ENCODE measurements at regions not wholly inside any gene's neighbourhood (a gene's known extent, or its start where the extent isn't known, plus 50 kb on each side); places are given as distances from the start of the nearest gene placed in this dataset.

GRCh38 chr11:122463530-122463929 lies 192.0 kb upstream of the UBASH3B start:
- Histone ChIP-seq H3K18ac (ENCODE audit: low read length) (no peak overlapping the region), H3K27ac (ENCODE audit: low read depth, low read length) (no peak overlapping the region), H2AK5ac (ENCODE audit: low read length) (no peak overlapping the region), H3K27me3 (ENCODE audit: insufficient read depth, low read length, poor library complexity) (no peaks in the 10 kb centered on the region), H3K79me2 (ENCODE audit: control insufficient read depth, insufficient read depth, low read length) (no peaks in the 10 kb centered on the region), H3K4me3 (ENCODE audit: low read length) (no peak overlapping the region), H4K8ac (ENCODE audit: low read depth, low read length) (no peak overlapping the region), H2BK15ac (replicated peaks; ENCODE audit: low read depth) (no peak overlapping the region), H2BK5ac (ENCODE audit: low read length) (no peak overlapping the region), H3K79me1 (ENCODE audit: low read length) (no peaks in the 10 kb centered on the region), H2BK120ac (ENCODE audit: low read depth, low read length) (no peak overlapping the region), H3K36me3 (ENCODE audit: control insufficient read depth, insufficient read depth, low read length) (no peaks in the 10 kb centered on the region), H3K4ac (ENCODE audit: low read depth, low read length) (no peak overlapping the region), H3K9ac (ENCODE audit: low read length) (no peak overlapping the region), H3K4me2 (ENCODE audit: low read length) (no peak overlapping the region), H3K56ac (ENCODE audit: low read length) (no peak overlapping the region), H3K4me1 (ENCODE audit: control insufficient read depth, low read depth, low read length) (no peaks in the 10 kb centered on the region), H4K5ac (ENCODE audit: low read length) (no peak overlapping the region), H3K23ac (ENCODE audit: low read length) (no peak overlapping the region)
- DNase-seq = no peak

DNA sequence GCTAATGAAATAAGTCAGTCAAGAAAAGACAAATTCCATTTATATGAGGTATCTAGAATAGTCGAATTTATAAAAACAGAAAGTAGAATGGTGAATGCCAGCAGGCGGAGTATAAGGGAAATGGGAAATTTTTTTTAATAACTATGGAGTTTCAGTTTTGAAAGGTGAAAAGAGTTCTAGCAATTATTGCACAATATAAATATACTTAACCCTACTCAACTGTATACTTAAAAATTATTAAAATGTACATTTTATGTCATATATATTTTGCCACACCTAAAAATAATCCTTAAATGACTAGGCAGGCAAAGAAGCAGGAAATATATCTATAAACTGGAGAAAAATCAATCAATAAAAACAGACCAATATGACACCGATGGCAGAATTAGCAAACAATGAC lies 196.5 kb upstream of the UBASH3B start:
- Histone ChIP-seq H3K27ac (ENCODE audit: low read depth, low read length) (no peak overlapping the region), H3K36me3 (ENCODE audit: control insufficient read depth, insufficient read depth, low read length) (no peaks in the 10 kb centered on the region), H3K4me3 (ENCODE audit: low read length) (no peak overlapping the region), H3K56ac (ENCODE audit: low read length) (no peak overlapping the region), H2BK15ac (replicated peaks; ENCODE audit: low read depth) (no peak overlapping the region), H3K23ac (ENCODE audit: low read length) (no peak overlapping the region), H3K9ac (ENCODE audit: low read length) (no peak overlapping the region), H3K79me2 (ENCODE audit: control insufficient read depth, insufficient read depth, low read length) (no peaks in the 10 kb centered on the region), H3K4ac (ENCODE audit: low read depth, low read length) (no peak overlapping the region), H4K5ac (ENCODE audit: low read length) (no peak overlapping the region), H3K79me1 (ENCODE audit: low read length) (no peaks in the 10 kb centered on the region), H2BK5ac (ENCODE audit: low read length) (no peak overlapping the region), H4K8ac (ENCODE audit: low read depth, low read length) (no peak overlapping the region), H3K4me2 (ENCODE audit: low read length) (no peak overlapping the region), H2BK120ac (ENCODE audit: low read depth, low read length) (no peak overlapping the region), H3K18ac (ENCODE audit: low read length) (no peak overlapping the region), H2AK5ac (ENCODE audit: low read length) (no peak overlapping the region), H3K4me1 (ENCODE audit: control insufficient read depth, low read depth, low read length) (no peaks in the 10 kb centered on the region), H3K27me3 (ENCODE audit: insufficient read depth, low read length, poor library complexity) (no peaks in the 10 kb centered on the region)
- DNase-seq = no peak
- no CpG with 5 or more reads among the region's 3 CpGs for WGBS (ENCODE audit: extremely low coverage, insufficient coverage, low lambda C conversion rate)

DNA sequence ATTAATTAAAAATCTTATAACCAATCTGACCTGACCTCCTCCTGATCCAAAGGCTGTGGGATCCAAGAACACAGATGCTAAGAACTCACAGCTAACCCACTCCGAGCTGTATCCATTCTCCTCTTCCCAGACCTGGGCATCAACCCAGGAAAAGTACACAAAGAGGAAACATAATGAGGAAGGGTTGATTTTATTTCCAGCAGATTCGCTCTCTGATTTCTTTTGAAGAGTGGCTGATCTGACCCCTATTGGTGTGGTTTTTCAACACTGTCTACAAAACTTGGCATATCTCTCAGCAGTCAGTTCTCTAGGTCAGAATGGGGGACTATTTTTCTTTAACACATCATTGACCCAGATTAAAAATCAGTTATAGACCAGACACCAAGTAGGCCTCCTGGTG lies 201.9 kb upstream of the UBASH3B start:
- Histone ChIP-seq H3K56ac (ENCODE audit: low read length) (no peak overlapping the region), H3K4me1 (ENCODE audit: control insufficient read depth, low read depth, low read length) (no peaks in the 10 kb centered on the region), H2BK5ac (ENCODE audit: low read length) (no peak overlapping the region), H2BK15ac (replicated peaks; ENCODE audit: low read depth) (no peak overlapping the region), H4K5ac (ENCODE audit: low read length) (no peak overlapping the region), H3K23ac (ENCODE audit: low read length) (no peak overlapping the region), H3K4me2 (ENCODE audit: low read length) (no peak overlapping the region), H4K8ac (ENCODE audit: low read depth, low read length) (no peak overlapping the region), H3K4ac (ENCODE audit: low read depth, low read length) (no peak overlapping the region), H3K27ac (ENCODE audit: low read depth, low read length) (no peak overlapping the region), H3K36me3 (ENCODE audit: control insufficient read depth, insufficient read depth, low read length) (no peaks in the 10 kb centered on the region), H3K27me3 (ENCODE audit: insufficient read depth, low read length, poor library complexity) (no peaks in the 10 kb centered on the region), H3K4me3 (ENCODE audit: low read length) (no peak overlapping the region), H2AK5ac (ENCODE audit: low read length) (no peak overlapping the region), H3K9ac (ENCODE audit: low read length) (no peak overlapping the region), H2BK120ac (ENCODE audit: low read depth, low read length) (no peak overlapping the region), H3K79me1 (ENCODE audit: low read length) (no peaks in the 10 kb centered on the region), H3K79me2 (ENCODE audit: control insufficient read depth, insufficient read depth, low read length) (no peaks in the 10 kb centered on the region), H3K18ac (ENCODE audit: low read length) (no peak overlapping the region)
- no peak for DNase-seq
- no CpG with 5 or more reads among the region's 2 CpGs for WGBS (ENCODE audit: extremely low coverage, insufficient coverage, low lambda C conversion rate)

DNA sequence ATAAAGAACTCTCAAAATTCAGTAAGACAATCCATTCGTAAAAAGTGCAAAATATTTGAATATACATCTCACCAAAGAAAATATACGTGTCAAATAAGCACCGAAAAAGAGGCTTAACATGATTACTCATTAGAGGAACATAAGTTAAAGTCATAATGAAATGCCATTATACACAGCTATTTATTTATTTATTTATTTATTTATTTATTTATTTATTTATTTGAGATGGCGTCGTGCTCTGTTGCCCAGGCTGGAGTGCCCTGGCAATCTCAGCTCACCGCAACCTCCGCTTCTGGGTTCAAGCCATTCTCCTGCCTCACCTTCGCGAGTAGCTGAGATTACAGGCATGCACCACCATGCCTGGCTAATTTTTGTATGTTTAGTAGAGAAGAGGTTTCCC lies 203.6 kb upstream of the UBASH3B start:
- Histone ChIP-seq H3K18ac (ENCODE audit: low read length) (no peak overlapping the region), H3K9ac (ENCODE audit: low read length) (no peak overlapping the region), H3K79me2 (ENCODE audit: control insufficient read depth, insufficient read depth, low read length) (no peaks in the 10 kb centered on the region), H4K8ac (ENCODE audit: low read depth, low read length) (no peak overlapping the region), H3K4me1 (ENCODE audit: control insufficient read depth, low read depth, low read length) (no peaks in the 10 kb centered on the region), H4K5ac (ENCODE audit: low read length) (no peak overlapping the region), H3K23ac (ENCODE audit: low read length) (no peak overlapping the region), H2BK120ac (ENCODE audit: low read depth, low read length) (no peak overlapping the region), H3K27me3 (ENCODE audit: insufficient read depth, low read length, poor library complexity) (no peaks in the 10 kb centered on the region), H2BK5ac (ENCODE audit: low read length) (no peak overlapping the region), H3K36me3 (ENCODE audit: control insufficient read depth, insufficient read depth, low read length) (no peaks in the 10 kb centered on the region), H3K27ac (ENCODE audit: low read depth, low read length) (no peak overlapping the region), H2BK15ac (replicated peaks; ENCODE audit: low read depth) (no peak overlapping the region), H3K4me2 (ENCODE audit: low read length) (no peak overlapping the region), H3K79me1 (ENCODE audit: low read length) (no peaks in the 10 kb centered on the region), H3K4ac (ENCODE audit: low read depth, low read length) (no peak overlapping the region), H2AK5ac (ENCODE audit: low read length) (no peak overlapping the region), H3K56ac (ENCODE audit: low read length) (no peak overlapping the region), H3K4me3 (ENCODE audit: low read length) (no peak overlapping the region)
- WGBS (ENCODE audit: extremely low coverage, insufficient coverage, low lambda C conversion rate) = no CpG with 5 or more reads among the region's 9 CpGs
- DNase-seq = no peak

DNA sequence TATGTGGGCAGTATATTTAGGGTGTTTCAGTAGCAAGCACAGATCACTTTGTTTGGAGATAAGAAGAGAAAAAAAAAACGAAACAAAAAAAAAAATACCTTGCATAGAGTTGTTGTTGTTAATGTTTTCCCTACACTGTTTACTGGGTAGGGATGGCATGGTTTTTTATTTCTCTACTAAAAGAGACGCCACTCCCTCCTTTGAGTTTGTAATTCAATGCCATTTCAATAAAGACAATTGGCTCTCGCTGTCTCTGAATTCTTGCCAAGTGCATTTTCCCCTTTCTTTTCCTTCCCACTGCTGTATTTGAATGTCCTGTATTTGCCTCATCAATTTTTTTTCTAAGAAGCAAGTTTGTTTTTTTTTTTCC lies 213.9 kb upstream of the UBASH3B start:
- H3K18ac ChIP-seq (ENCODE audit: low read length) = no peak overlapping the region
- no peaks in the 10 kb centered on the region for H3K36me3 ChIP-seq (ENCODE audit: control insufficient read depth, insufficient read depth, low read length)
- H2BK5ac ChIP-seq (ENCODE audit: low read length) = no peak overlapping the region
- no peak overlapping the region for H2BK15ac ChIP-seq (replicated peaks; ENCODE audit: low read depth)
- no peaks in the 10 kb centered on the region for H3K79me1 ChIP-seq (ENCODE audit: low read length)
- H3K4me2 ChIP-seq (ENCODE audit: low read length) = no peak overlapping the region
- no CpG with 5 or more reads among the region's 3 CpGs for WGBS (ENCODE audit: extremely low coverage, insufficient coverage, low lambda C conversion rate)
- no peak overlapping the region for H2BK120ac ChIP-seq (ENCODE audit: low read depth, low read length)
- no peaks in the 10 kb centered on the region for H3K27me3 ChIP-seq (ENCODE audit: insufficient read depth, low read length, poor library complexity)
- no peak overlapping the region for H3K4me3 ChIP-seq (ENCODE audit: low read length)
- H3K9ac ChIP-seq (ENCODE audit: low read length) = no peak overlapping the region
- no peak overlapping the region for H3K56ac ChIP-seq (ENCODE audit: low read length)
- no peak overlapping the region for H3K4ac ChIP-seq (ENCODE audit: low read depth, low read length)
- DNase-seq = no peak
- H4K5ac ChIP-seq (ENCODE audit: low read length) = no peak overlapping the region
- peaks cover 5% of the 10 kb centered on the region for H3K4me1 ChIP-seq (ENCODE audit: control insufficient read depth, low read depth, low read length)
- no peak overlapping the region for H3K27ac ChIP-seq (ENCODE audit: low read depth, low read length)
- no peak overlapping the region for H2AK5ac ChIP-seq (ENCODE audit: low read length)
- H4K8ac ChIP-seq (ENCODE audit: low read depth, low read length) = no peak overlapping the region
- H3K23ac ChIP-seq (ENCODE audit: low read length) = no peak overlapping the region
- H3K79me2 ChIP-seq (ENCODE audit: control insufficient read depth, insufficient read depth, low read length) = no peaks in the 10 kb centered on the region

GRCh38 chr11:122440811-122441665 lies 214.5 kb upstream of the UBASH3B start:
- Histone ChIP-seq H2AK5ac (ENCODE audit: low read length) (no peak overlapping the region), H3K27me3 (ENCODE audit: insufficient read depth, low read length, poor library complexity) (no peaks in the 10 kb centered on the region), H3K56ac (ENCODE audit: low read length) (peak overlapping the region; percentile 15), H3K27ac (ENCODE audit: low read depth, low read length) (no peak overlapping the region), H3K36me3 (ENCODE audit: control insufficient read depth, insufficient read depth, low read length) (no peaks in the 10 kb centered on the region), H3K79me1 (ENCODE audit: low read length) (no peaks in the 10 kb centered on the region), H3K79me2 (ENCODE audit: control insufficient read depth, insufficient read depth, low read length) (no peaks in the 10 kb centered on the region), H3K4ac (ENCODE audit: low read depth, low read length) (no peak overlapping the region), H4K5ac (ENCODE audit: low read length) (no peak overlapping the region), H3K4me1 (ENCODE audit: control insufficient read depth, low read depth, low read length) (peaks cover 5% of the 10 kb centered on the region), H4K8ac (ENCODE audit: low read depth, low read length) (no peak overlapping the region), H3K4me2 (ENCODE audit: low read length) (peak overlapping the region; percentile 37), H2BK5ac (ENCODE audit: low read length) (no peak overlapping the region), H3K9ac (ENCODE audit: low read length) (no peak overlapping the region), H2BK15ac (replicated peaks; ENCODE audit: low read depth) (no peak overlapping the region), H3K4me3 (ENCODE audit: low read length) (no peak overlapping the region), H3K23ac (ENCODE audit: low read length) (no peak overlapping the region), H3K18ac (ENCODE audit: low read length) (no peak overlapping the region), H2BK120ac (ENCODE audit: low read depth, low read length) (no peak overlapping the region)
- peak; percentile 55 for DNase-seq
- WGBS (ENCODE audit: extremely low coverage, insufficient coverage, low lambda C conversion rate) = no CpG with 5 or more reads among the region's 28 CpGs

All from mesendoderm (in vitro differentiated cells).